GM19463 (cell line): ENCODE measurements at regions not wholly inside any gene's neighbourhood (a gene's known extent, or its start where the extent isn't known, plus 50 kb on each side); places are given as distances from the start of the nearest gene placed in this dataset.

ENCODE experiments used
- ATAC-seq: cut with Tn5 transposase; IDR thresholded peaks from one replicate; pipeline ENCODE4 v1.9.1; 2021; ENCODE audit warnings: mild to moderate bottlenecking, moderate library complexity; ENCODE audit not compliant: unreplicated experiment

DNA sequence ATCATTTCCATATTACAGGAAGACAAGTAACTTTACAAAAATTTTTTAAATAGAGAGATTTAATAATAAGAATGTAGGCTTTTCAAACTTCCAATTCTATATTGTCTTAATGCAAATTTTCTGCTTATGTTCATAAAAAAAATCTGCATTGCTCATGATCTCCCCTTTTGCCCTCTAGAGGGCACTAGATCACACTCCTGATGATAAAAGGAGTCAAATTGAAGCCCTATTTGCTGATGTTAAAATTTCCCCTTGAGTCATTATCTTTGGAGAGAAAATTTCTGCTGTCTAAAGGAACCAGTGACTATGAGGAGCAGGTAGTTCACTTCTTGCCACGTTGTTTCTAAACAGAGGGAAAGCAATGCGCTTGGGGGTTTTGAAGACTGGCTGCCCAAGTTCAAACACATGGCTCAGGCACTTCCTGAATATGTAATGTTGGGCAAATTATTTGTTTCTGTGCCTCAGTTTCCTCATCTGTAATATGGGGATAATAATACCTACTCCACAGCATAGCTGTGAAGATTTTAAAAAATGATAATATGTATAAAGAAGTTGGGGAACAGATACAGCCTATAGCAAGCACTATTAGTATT is 874.2 kb downstream of the TFAP2A start:
- ATAC-seq, result peak; percentile 72

GRCh38 chr6:9540126-9540525 is 874.7 kb downstream of the TFAP2A start:
- no peak for ATAC-seq

GRCh38 chr6:9539231-9539755 is 875.6 kb downstream of the TFAP2A start:
- no peak for ATAC-seq

GRCh38 chr6:9537381-9537780 is 877.5 kb downstream of the TFAP2A start:
- no peak for ATAC-seq

DNA sequence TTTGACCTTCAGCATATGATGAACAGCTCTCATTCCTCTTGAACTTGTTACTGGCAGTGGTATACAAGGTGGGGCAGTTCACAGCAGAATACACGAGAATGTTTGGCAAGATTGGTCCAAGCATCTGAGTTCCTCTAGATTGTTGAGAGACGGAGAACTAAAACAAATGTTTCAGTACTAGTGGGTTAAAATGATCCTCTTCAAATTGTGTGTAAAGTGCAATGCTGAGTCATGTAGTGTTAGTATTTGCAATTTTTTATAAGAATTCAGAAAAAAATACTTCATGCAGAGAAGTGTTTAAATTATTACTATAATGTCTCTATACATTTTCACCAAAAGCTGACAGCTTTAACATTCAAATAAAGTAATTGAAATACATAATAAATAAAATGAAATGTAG is 879.8 kb downstream of the TFAP2A start:
- no peak for ATAC-seq

DNA sequence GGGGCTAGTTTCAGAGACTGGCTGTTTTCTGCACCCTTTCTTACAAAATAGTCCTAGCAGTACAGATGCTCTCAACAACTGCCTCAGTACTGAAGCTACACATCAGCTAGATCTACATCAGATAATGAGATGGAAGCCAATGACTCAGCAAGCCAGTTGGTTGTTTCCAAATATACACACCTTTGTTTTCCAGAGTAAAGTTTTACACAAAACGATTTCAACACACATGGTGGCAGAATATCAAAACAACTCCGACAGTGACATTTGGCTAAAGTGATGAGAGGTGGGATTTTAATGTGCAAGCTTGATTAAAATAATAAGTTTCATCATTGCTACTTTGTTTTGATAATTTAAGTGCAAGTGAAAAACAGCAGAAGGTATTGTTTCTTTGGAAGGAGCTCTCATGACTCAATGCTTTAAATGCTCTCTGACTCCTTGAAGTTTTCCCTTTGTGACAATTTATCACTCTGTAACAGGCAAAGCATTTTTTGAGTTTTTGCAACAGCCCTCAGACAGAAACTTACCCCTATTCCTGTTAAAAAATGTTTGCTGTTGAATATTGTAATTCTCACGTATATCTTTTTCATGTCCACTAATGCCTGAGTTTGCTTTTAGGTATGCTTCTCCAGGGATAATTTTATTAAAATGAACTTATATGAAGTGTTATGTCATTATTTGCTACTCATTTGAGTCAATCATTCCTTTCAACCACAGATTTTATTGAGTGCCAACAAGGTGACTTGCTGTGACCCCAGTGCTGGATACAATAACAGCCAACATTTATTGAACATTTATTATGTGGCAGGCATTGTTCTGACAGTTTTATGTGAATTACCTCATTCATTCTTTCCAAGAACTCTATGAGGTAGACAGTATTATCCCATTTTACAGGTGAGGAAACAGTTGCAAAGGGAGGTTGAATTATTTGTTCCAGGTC is 882.0 kb downstream of the TFAP2A start:
- no peak for ATAC-seq

DNA sequence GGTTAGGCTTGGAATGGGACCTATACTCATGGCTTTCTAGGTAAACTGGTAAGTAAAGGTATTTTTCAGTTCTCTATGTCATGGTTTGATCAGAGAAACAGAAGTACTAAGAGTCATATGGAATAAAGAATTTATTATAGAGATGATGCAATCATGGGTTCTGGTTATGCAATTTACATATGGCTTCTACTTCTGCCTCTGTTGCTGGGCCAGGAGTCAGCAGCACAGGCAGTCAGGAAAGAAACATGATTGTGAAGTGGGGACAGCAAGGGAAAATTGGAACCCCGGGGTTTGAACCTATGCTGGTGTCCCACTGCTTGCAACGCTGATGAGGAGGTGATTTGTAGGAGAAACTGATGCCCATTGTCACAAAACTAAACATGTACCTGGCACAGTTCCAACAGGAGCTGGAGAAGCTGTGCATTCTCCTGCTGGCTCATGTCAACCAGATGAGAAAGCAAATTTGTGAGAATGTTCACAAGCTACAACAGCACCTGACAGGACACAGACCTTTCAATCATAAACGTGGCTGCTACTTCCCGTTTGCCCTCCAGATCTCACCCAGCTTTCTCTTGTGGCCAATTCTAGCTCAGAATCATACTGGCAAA is 887.1 kb downstream of the TFAP2A start:
- ATAC-seq, result no peak

- ATAC-seq, result no peak
These were observed 891.4 kb downstream of the TFAP2A start for GRCh38 chr6:9523462-9523861.

GRCh38 chr6:9522101-9522500 is 892.8 kb downstream of the TFAP2A start:
- ATAC-seq, result no peak

DNA sequence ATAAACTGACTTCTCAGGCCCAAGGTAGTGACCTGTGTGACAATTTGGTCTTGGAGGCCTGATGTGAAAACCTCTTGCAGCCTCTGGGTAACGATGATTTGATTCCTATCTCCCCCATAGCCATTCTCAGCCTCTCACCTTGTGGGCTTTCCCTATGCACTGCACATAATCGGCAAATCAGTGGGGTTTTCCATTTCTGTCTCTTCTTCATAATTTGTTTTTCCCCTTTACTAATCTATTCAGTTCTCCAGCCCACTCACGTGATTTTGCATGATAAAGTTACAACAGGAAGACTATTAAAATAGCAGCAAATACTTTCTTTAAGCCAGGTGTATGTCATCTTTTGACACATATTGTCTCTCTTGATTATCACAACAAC is 893.7 kb downstream of the TFAP2A start:
- ATAC-seq, result no peak

GRCh38 chr6:9520417-9521151 is 894.3 kb downstream of the TFAP2A start:
- peak; percentile 44 for ATAC-seq

- ATAC-seq, result no peak
These were observed 896.4 kb downstream of the TFAP2A start for GRCh38 chr6:9518431-9518830.

- ATAC-seq, result no peak
These were observed 897.1 kb downstream of the TFAP2A start for GRCh38 chr6:9517806-9518205.

- ATAC-seq, result no peak
These were observed 899.0 kb downstream of the TFAP2A start for GRCh38 chr6:9515633-9516606.

GRCh38 chr6:9514146-9514545 is 900.7 kb downstream of the TFAP2A start:
- ATAC-seq, result no peak

GRCh38 chr6:9511157-9511556 is 903.7 kb downstream of the TFAP2A start:
- ATAC-seq, result no peak

- no peak for ATAC-seq
These were observed 907.6 kb downstream of the TFAP2A start for GRCh38 chr6:9507136-9507895.

GRCh38 chr6:9504191-9504590 is 910.7 kb downstream of the TFAP2A start:
- no peak for ATAC-seq

- ATAC-seq, result no peak
These were observed 911.6 kb downstream of the TFAP2A start for GRCh38 chr6:9503111-9503761.
